ENCODE measurements at regions not wholly inside any gene's neighbourhood (a gene's known extent, or its start where the extent isn't known, plus 50 kb on each side); places are given as distances from the start of the nearest gene placed in this dataset.

- TF ChIP-seq EZH2 (IDR thresholded peaks at IDR 0.05; ENCODE audit: low read length, unreplicated experiment) (no peak), CTCF (conservative IDR thresholded peaks at IDR 0.05; ENCODE audit: low read depth, low read length) (no peak), EZH2phosphoT487 (IDR thresholded peaks at IDR 0.05; ENCODE audit: borderline replicate concordance, low read length) (no peak)
Observed at GRCh38 chr4:137039370-137039769, 492.9 kb downstream of the PCDH18 start.
